Embryonic facial prominence (tissue), 1 donor: ENCODE measurements at regions not wholly inside any gene's neighbourhood (a gene's known extent, or its start where the extent isn't known, plus 50 kb on each side); places are given as distances from the start of the nearest gene placed in this dataset.

Experiments
- DNase-seq: peaks from one replicate; pipeline ENCODE4 v3.0.0-alpha.2; 2016; ENCODE audit errors: extremely low spot score

- DNase-seq = no peak
These were observed 236.1 kb upstream of the PLEKHG7 start for GRCh38 chr12:92466391-92467305.

GRCh38 chr12:92465786-92466295 lies 236.9 kb upstream of the PLEKHG7 start:
- DNase-seq = no peak

GRCh38 chr12:92464911-92465310 lies 237.9 kb upstream of the PLEKHG7 start:
- DNase-seq = no peak

GRCh38 chr12:92463171-92463570 lies 239.6 kb upstream of the PLEKHG7 start:
- DNase-seq = no peak

GRCh38 chr12:92462527-92462926 lies 240.3 kb upstream of the PLEKHG7 start:
- no peak for DNase-seq

GRCh38 chr12:92462049-92462448 lies 240.7 kb upstream of the PLEKHG7 start:
- DNase-seq = no peak

- no peak for DNase-seq
These were observed 242.9 kb upstream of the PLEKHG7 start for GRCh38 chr12:92459850-92460249.

- no peak for DNase-seq
These were observed 243.8 kb upstream of the PLEKHG7 start for GRCh38 chr12:92458996-92459395.

GRCh38 chr12:92457458-92458180 lies 245.2 kb upstream of the PLEKHG7 start:
- no peak for DNase-seq

GRCh38 chr12:92452763-92453162 lies 250.0 kb upstream of the PLEKHG7 start:
- no peak for DNase-seq

- DNase-seq = no peak
These were observed 256.7 kb upstream of the PLEKHG7 start for GRCh38 chr12:92446083-92446460.

- DNase-seq = no peak
These were observed 257.3 kb upstream of the PLEKHG7 start for GRCh38 chr12:92445253-92446082.

- no peak for DNase-seq
These were observed 258.0 kb upstream of the PLEKHG7 start for GRCh38 chr12:92444763-92445162.

- no peak for DNase-seq
These were observed 260.0 kb upstream of the PLEKHG7 start for GRCh38 chr12:92442782-92443181.

- DNase-seq = no peak
These were observed 262.7 kb upstream of the PLEKHG7 start for GRCh38 chr12:92440072-92440471.

- DNase-seq = no peak
These were observed 263.4 kb upstream of the PLEKHG7 start for GRCh38 chr12:92439420-92439805.

GRCh38 chr12:92438641-92439419 lies 264.0 kb upstream of the PLEKHG7 start:
- no peak for DNase-seq

GRCh38 chr12:92437452-92437851 lies 265.3 kb upstream of the PLEKHG7 start:
- DNase-seq = no peak

GRCh38 chr12:92436856-92437255 lies 265.9 kb upstream of the PLEKHG7 start:
- no peak for DNase-seq

GRCh38 chr12:92434607-92435025 lies 268.2 kb upstream of the PLEKHG7 start:
- DNase-seq = no peak
